ENCODE measurements at regions not wholly inside any gene's neighbourhood (a gene's known extent, or its start where the extent isn't known, plus 50 kb on each side); places are given as distances from the start of the nearest gene placed in this dataset.
"Not testable (repeated sequence)": the region's sequence is repeated elsewhere in the genome, so short reads cannot be mapped to it uniquely, and the experiment has no call there.

GRCh38 chr21:14825514-14825974 is 239.3 kb downstream of the NRIP1 start:
- peak in 1 of 5 experiments; percentile 52 for DNase-seq

GRCh38 chr21:14824126-14824525 is 240.7 kb downstream of the NRIP1 start:
- DNase-seq, result no peak

GRCh38 chr21:14817311-14817710 is 247.5 kb downstream of the NRIP1 start:
- no peak for DNase-seq

- DNase-seq, result no peak
These were observed 249.8 kb downstream of the NRIP1 start for GRCh38 chr21:14814991-14815390.

- DNase-seq, result peak in 1 of 5 experiments; percentile 60
These were observed 250.5 kb downstream of the NRIP1 start for GRCh38 chr21:14814282-14814681.

- not testable (repeated sequence) for DNase-seq
These were observed 258.1 kb upstream of the SAMSN1 start for GRCh38 chr21:14804170-14804569.

- no peak for DNase-seq
These were observed 251.4 kb upstream of the SAMSN1 start for GRCh38 chr21:14797543-14797942.

- no peak for DNase-seq
These were observed 241.2 kb upstream of the SAMSN1 start for GRCh38 chr21:14787312-14787711.

- DNase-seq, result no peak
These were observed 239.6 kb upstream of the SAMSN1 start for GRCh38 chr21:14785679-14786078.

GRCh38 chr21:14773777-14774345 is 227.7 kb upstream of the SAMSN1 start:
- peak in 3 of 5 experiments; percentile 25 to 54 (median 43) for DNase-seq

- no peak for DNase-seq
These were observed 225.5 kb upstream of the SAMSN1 start for GRCh38 chr21:14771593-14771992.

GRCh38 chr21:14768042-14768441 is 221.9 kb upstream of the SAMSN1 start:
- DNase-seq, result peak in 1 of 5 experiments; percentile 17

GRCh38 chr21:14767192-14767852 is 221.2 kb upstream of the SAMSN1 start:
- peak in 1 of 5 experiments; percentile 6 for DNase-seq

GRCh38 chr21:14766241-14766640 is 220.1 kb upstream of the SAMSN1 start:
- DNase-seq, result peak in 1 of 5 experiments; percentile 13

- DNase-seq, result peak in 1 of 5 experiments; percentile 30
These were observed 217.6 kb upstream of the SAMSN1 start for GRCh38 chr21:14763695-14764064.

GRCh38 chr21:14762734-14763694 is 216.9 kb upstream of the SAMSN1 start:
- DNase-seq, result peak in 1 of 5 experiments; percentile 77

- no peak for DNase-seq
These were observed 216.2 kb upstream of the SAMSN1 start for GRCh38 chr21:14762327-14762726.

GRCh38 chr21:14759285-14759684 is 213.2 kb upstream of the SAMSN1 start:
- DNase-seq, result no peak

- DNase-seq, result no peak
These were observed 212.7 kb upstream of the SAMSN1 start for GRCh38 chr21:14758849-14759248.

GRCh38 chr21:14757533-14758327 is 211.6 kb upstream of the SAMSN1 start:
- no peak for DNase-seq

- DNase-seq, result no peak
These were observed 209.0 kb upstream of the SAMSN1 start for GRCh38 chr21:14755086-14755485.

- DNase-seq, result no peak
These were observed 208.6 kb upstream of the SAMSN1 start for GRCh38 chr21:14754682-14755081.

GRCh38 chr21:14754259-14754604 is 208.1 kb upstream of the SAMSN1 start:
- DNase-seq, result no peak

All from T-helper 2 cell (primary cell).